T-cell (primary cell): ENCODE measurements at regions not wholly inside any gene's neighbourhood (a gene's known extent, or its start where the extent isn't known, plus 50 kb on each side); places are given as distances from the start of the nearest gene placed in this dataset.
A peak's percentile ranks its signal among the peaks of the same experiment; 100 is the strongest.
"Not testable (repeated sequence)": the region's sequence is repeated elsewhere in the genome, so short reads cannot be mapped to it uniquely, and the experiment has no call there.

Experiments used
- ATAC-seq, 4 experiments: fragments of 200-7000 bp in 3 of 4; fragments of 150-1000 bp in 1 of 4; cut with Tn5 transposase; replicated peaks in 1 of 4; 1 replicate in 3 of 4; 2 replicates in 1 of 4; pipeline ENCODE4 v1.10.0; 2021; ENCODE audit warnings: moderate library complexity in 3 of 4, mild to moderate bottlenecking in 2 of 4, moderate number of reproducible peaks in 1 of 4
- CTCF ChIA-PET, 2 donors: fragments of 300-600 bp; sonication (Branson Sonifier 250); formaldehyde crosslinking; loops; one replicate each; lab custom pipeline; 2022; ENCODE audit warnings: antibody characterized with exemption in 2 of 2; lab: Charles Lee
- POLR2A ChIA-PET, 2 donors: fragments of 300-600 bp; sonication (Branson Sonifier 250); formaldehyde crosslinking; loops; one replicate each; lab custom pipeline; 2022; ENCODE audit warnings: antibody characterized with exemption in 2 of 2; lab: Charles Lee
- DNase-seq, 35 experiments: peaks; one replicate each; pipeline versions ENCODE4 v3.0.0 to v3.0.0-alpha.2; 2013 to 2023
- H3K27ac ChIP-seq: one replicate; pipeline ENCODE4 v1.5.1; 2013; ENCODE audit warnings: low read length
- H3K27me3 ChIP-seq, 2 experiments: replicated peaks in 1 of 2; 1 replicate in 1 of 2; 2 replicates in 1 of 2; pipeline versions ENCODE4 v1.6.1 to v1.7.0; 2013; ENCODE audit warnings: low read length in 1 of 2, mixed read lengths in 1 of 2; ENCODE audit not compliant: control insufficient read depth in 2 of 2, insufficient read depth in 2 of 2; ENCODE audit errors: extremely low read depth in 1 of 2
- H3K36me3 ChIP-seq, 2 donors: 1 replicate in 1 of 2; 2 replicates in 1 of 2; pipeline versions ENCODE4 v1.6.1 to v1.7.0; 2013; ENCODE audit warnings: low read length in 1 of 2; ENCODE audit not compliant: control insufficient read depth in 2 of 2, insufficient read depth in 1 of 2; ENCODE audit errors: extremely low read depth in 1 of 2
- H3K4me1 ChIP-seq, 2 experiments: 1 replicate in 1 of 2; 2 replicates in 1 of 2; pipeline versions ENCODE4 v1.6.1 to v1.7.0; 2013; ENCODE audit warnings: low read length in 2 of 2, mixed read lengths in 1 of 2; ENCODE audit not compliant: insufficient read depth in 2 of 2, control insufficient read depth in 1 of 2; ENCODE audit errors: extremely low read depth in 1 of 2
- H3K4me3 ChIP-seq, 2 donors: 1 replicate in 1 of 2; 2 replicates in 1 of 2; pipeline versions ENCODE4 v1.5.1 to v1.7.0; 2013; ENCODE audit warnings: mild to moderate bottlenecking in 2 of 2, low read length in 1 of 2, moderate library complexity in 1 of 2; ENCODE audit not compliant: control insufficient read depth in 1 of 2; ENCODE audit errors: extremely low read depth in 1 of 2
- H3K9me3 ChIP-seq: 2 replicates; pipeline ENCODE4 v1.7.0; 2013
- H3K27ac Mint-ChIP-seq, 2 donors: one replicate each; pipeline ENCODE4 v1.8.0; 2020 to 2021; ENCODE audit warnings: mild to moderate bottlenecking in 2 of 2, mixed read lengths in 2 of 2
- H3K27me3 Mint-ChIP-seq, 2 donors: one replicate each; pipeline ENCODE4 v1.8.0; 2021 to 2022; ENCODE audit warnings: mixed read lengths in 2 of 2
- H3K36me3 Mint-ChIP-seq: one replicate; pipeline ENCODE4 v1.8.0; 2021; ENCODE audit warnings: mixed read lengths
- H3K4me1 Mint-ChIP-seq, 3 donors: one replicate each; pipeline ENCODE4 v1.8.0; 2020 to 2022; ENCODE audit warnings: mixed read lengths in 3 of 3, mild to moderate bottlenecking in 1 of 3
- H3K4me3 Mint-ChIP-seq, 3 donors: one replicate each; pipeline ENCODE4 v1.8.0; 2020 to 2022; ENCODE audit warnings: mild to moderate bottlenecking in 3 of 3, mixed read lengths in 3 of 3, moderate library complexity in 3 of 3
- H3K9me3 Mint-ChIP-seq, 3 donors: one replicate each; pipeline ENCODE4 v1.8.0; 2020 to 2022; ENCODE audit warnings: mixed read lengths in 3 of 3
- WGBS: methylation state at CpG from one replicate; pipeline ENCODE4 v1.1.5; 2013; ENCODE audit warnings: missing lambda C conversion rate; ENCODE audit not compliant: insufficient coverage; 5-methylcytosine and 5-hydroxymethylcytosine counted together

- DNase-seq, ATAC-seq, CTCF ChIA-PET, H3K27ac Mint-ChIP-seq, H3K4me3 Mint-ChIP-seq, H3K36me3 ChIP-seq, H3K27me3 Mint-ChIP-seq, H3K4me3 ChIP-seq, POLR2A ChIA-PET, H3K36me3 Mint-ChIP-seq, H3K27ac ChIP-seq, H3K9me3 Mint-ChIP-seq, H3K4me1 Mint-ChIP-seq, H3K4me1 ChIP-seq, H3K27me3 ChIP-seq, H3K9me3 ChIP-seq: not testable (repeated sequence)
- WGBS: no CpG with 5 or more reads among the region's 5 CpGs
Observed at GRCh38 chr1:120271561-120272221, 95.4 kb upstream of the SEC22B start.

- no CpG with 5 or more reads among the region's 1 CpG for WGBS
- POLR2A ChIA-PET, H3K4me3 ChIP-seq, H3K9me3 ChIP-seq, CTCF ChIA-PET, H3K36me3 Mint-ChIP-seq, ATAC-seq, H3K4me3 Mint-ChIP-seq, H3K4me1 Mint-ChIP-seq, H3K27ac Mint-ChIP-seq, H3K9me3 Mint-ChIP-seq, DNase-seq, H3K27me3 ChIP-seq, H3K4me1 ChIP-seq, H3K27me3 Mint-ChIP-seq, H3K36me3 ChIP-seq, H3K27ac ChIP-seq: not testable (repeated sequence)
Observed at GRCh38 chr1:120267894-120268551, 91.7 kb upstream of the SEC22B start.

GRCh38 chr1:120264564-120264963 is 88.2 kb upstream of the SEC22B start:
- ATAC-seq, CTCF ChIA-PET, DNase-seq, H3K27ac Mint-ChIP-seq, H3K36me3 ChIP-seq, H3K4me1 ChIP-seq, H3K27me3 Mint-ChIP-seq, POLR2A ChIA-PET, H3K27me3 ChIP-seq, H3K4me1 Mint-ChIP-seq, H3K4me3 ChIP-seq, H3K36me3 Mint-ChIP-seq, H3K27ac ChIP-seq, H3K4me3 Mint-ChIP-seq, H3K9me3 Mint-ChIP-seq, H3K9me3 ChIP-seq: not testable (repeated sequence)
- no CpG with 5 or more reads among the region's 6 CpGs for WGBS

- H3K36me3 ChIP-seq, H3K4me3 ChIP-seq, H3K27ac Mint-ChIP-seq, H3K4me3 Mint-ChIP-seq, ATAC-seq, H3K27me3 ChIP-seq, H3K4me1 Mint-ChIP-seq, H3K27me3 Mint-ChIP-seq, H3K9me3 ChIP-seq, POLR2A ChIA-PET, H3K9me3 Mint-ChIP-seq, DNase-seq, H3K27ac ChIP-seq, H3K4me1 ChIP-seq, CTCF ChIA-PET, H3K36me3 Mint-ChIP-seq: not testable (repeated sequence)
- WGBS: no CpG with 5 or more reads among the region's 4 CpGs
Observed at GRCh38 chr1:120262791-120263751, 86.8 kb upstream of the SEC22B start.

GRCh38 chr1:120257778-120258105 is 81.4 kb upstream of the SEC22B start:
- H3K27ac Mint-ChIP-seq, H3K27me3 Mint-ChIP-seq, H3K27me3 ChIP-seq, H3K4me3 ChIP-seq, H3K9me3 ChIP-seq, H3K36me3 ChIP-seq, H3K4me1 Mint-ChIP-seq, H3K36me3 Mint-ChIP-seq, H3K4me3 Mint-ChIP-seq, H3K4me1 ChIP-seq, DNase-seq, CTCF ChIA-PET, H3K9me3 Mint-ChIP-seq, H3K27ac ChIP-seq: not testable (repeated sequence)
- peak in 1 of 4 experiments; percentile 52 for ATAC-seq
- WGBS: no CpG with 5 or more reads among the region's 2 CpGs
- POLR2A ChIA-PET: interaction anchor here in 1 of 2 donors (0.6 kb wide), 1 partner anchor 546 kb away, joined by 3 read pairs; the partner anchor contains the start of gene PHGDH

- H3K27ac ChIP-seq, H3K27ac Mint-ChIP-seq, CTCF ChIA-PET: not testable (repeated sequence)
Observed at GRCh38 chr1:120257064-120257777, 80.9 kb upstream of the SEC22B start.

More at GRCh38 chr1:120257064-120257777, 80.9 kb upstream of the SEC22B start:
- H3K4me3 ChIP-seq, H3K9me3 ChIP-seq, ATAC-seq, POLR2A ChIA-PET, H3K9me3 Mint-ChIP-seq, DNase-seq, H3K4me1 Mint-ChIP-seq, H3K36me3 Mint-ChIP-seq, H3K27me3 ChIP-seq, H3K4me3 Mint-ChIP-seq, H3K36me3 ChIP-seq, H3K4me1 ChIP-seq, H3K27me3 Mint-ChIP-seq: not testable (repeated sequence)
- WGBS: no CpG with 5 or more reads among the region's 6 CpGs
